Activated CD8-positive, alpha-beta T cell treated with anti-CD3 and anti-CD28 coated beads for 36 hours (primary cell): ENCODE measurements at regions not wholly inside any gene's neighbourhood (a gene's known extent, or its start where the extent isn't known, plus 50 kb on each side); places are given as distances from the start of the nearest gene placed in this dataset.
"Not testable (repeated sequence)": the region's sequence is repeated elsewhere in the genome, so short reads cannot be mapped to it uniquely, and the experiment has no call there.

Experiments
- ATAC-seq: fragments of 200-7000 bp; cut with Tn5 transposase; one replicate; pipeline ENCODE4 v1.10.0; 2021; ENCODE audit warnings: mild to moderate bottlenecking, moderate library complexity
- CTCF ChIA-PET: fragments of 350-600 bp; sonication (Branson Sonifier 250); formaldehyde crosslinking; loops from one replicate; lab custom pipeline; 2021; ENCODE audit warnings: antibody characterized with exemption; lab: Charles Lee
- POLR2A ChIA-PET: fragments of 350-600 bp; sonication (Branson Sonifier 250); formaldehyde crosslinking; loops from one replicate; lab custom pipeline; 2021; ENCODE audit warnings: antibody characterized with exemption; lab: Charles Lee
- DNase-seq: peaks from one replicate; pipeline ENCODE4 v3.0.0-alpha.2; 2020
- H3K27ac Mint-ChIP-seq: one replicate; pipeline ENCODE4 v1.8.0; 2021; ENCODE audit warnings: mild to moderate bottlenecking, mixed read lengths
- H3K27me3 Mint-ChIP-seq: one replicate; pipeline ENCODE4 v1.8.0; 2021; ENCODE audit warnings: mixed read lengths
- H3K36me3 Mint-ChIP-seq: one replicate; pipeline ENCODE4 v1.8.0; 2021; ENCODE audit warnings: low read depth, mixed read lengths
- H3K4me1 Mint-ChIP-seq: one replicate; pipeline ENCODE4 v1.8.0; 2021; ENCODE audit warnings: low read depth, mixed read lengths
- H3K4me3 Mint-ChIP-seq: one replicate; pipeline ENCODE4 v1.8.0; 2021; ENCODE audit warnings: mild to moderate bottlenecking, moderate library complexity, mixed read lengths
- H3K9me3 Mint-ChIP-seq: one replicate; pipeline ENCODE4 v1.8.0; 2021; ENCODE audit warnings: mixed read lengths
- intact Hi-C: fragments of 100-400 bp; cut with micrococcal nuclease; formaldehyde crosslinking; loops from one replicate; pipeline ENCODE4 v1.10.0; 2022
- TF ChIP-seq, protein P1 (sequence below): fragments of 200-600 bp; IDR thresholded peaks from one replicate; pipeline ENCODE4 v1.8.0; 2022; ENCODE audit warnings: antibody characterized with exemption, mild to moderate bottlenecking

DNA sequence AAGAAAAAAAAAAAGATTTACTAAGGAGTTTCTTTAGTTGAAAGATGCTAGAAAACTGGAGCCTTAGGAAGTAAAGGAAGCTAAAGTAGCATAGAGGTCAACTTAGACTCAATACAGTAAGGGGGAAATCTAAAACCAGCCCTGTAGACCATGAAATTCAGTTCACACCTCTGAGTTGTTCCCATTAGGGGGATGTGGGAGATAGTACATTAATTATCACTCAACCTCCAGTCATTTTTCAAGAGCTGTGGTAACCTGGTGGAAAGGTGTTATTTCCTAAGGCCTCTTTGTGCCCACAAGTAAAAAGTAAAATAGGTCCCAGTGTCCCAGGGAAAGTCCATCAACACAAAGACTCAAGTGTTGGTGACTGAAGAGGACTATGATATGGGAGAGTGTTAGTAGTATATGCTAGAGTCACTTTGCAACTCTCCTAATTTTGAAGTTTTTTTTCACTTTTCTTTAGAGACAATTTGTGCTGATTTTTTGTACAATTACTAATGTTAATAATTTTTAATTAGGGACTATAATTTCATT is 1274.4 kb upstream of the EPHA6 start:
- H3K4me1 Mint-ChIP-seq: no peaks in the 10 kb centered on the region
- no peak overlapping the region for H3K27ac Mint-ChIP-seq
- TF ChIP-seq, protein P1, sequence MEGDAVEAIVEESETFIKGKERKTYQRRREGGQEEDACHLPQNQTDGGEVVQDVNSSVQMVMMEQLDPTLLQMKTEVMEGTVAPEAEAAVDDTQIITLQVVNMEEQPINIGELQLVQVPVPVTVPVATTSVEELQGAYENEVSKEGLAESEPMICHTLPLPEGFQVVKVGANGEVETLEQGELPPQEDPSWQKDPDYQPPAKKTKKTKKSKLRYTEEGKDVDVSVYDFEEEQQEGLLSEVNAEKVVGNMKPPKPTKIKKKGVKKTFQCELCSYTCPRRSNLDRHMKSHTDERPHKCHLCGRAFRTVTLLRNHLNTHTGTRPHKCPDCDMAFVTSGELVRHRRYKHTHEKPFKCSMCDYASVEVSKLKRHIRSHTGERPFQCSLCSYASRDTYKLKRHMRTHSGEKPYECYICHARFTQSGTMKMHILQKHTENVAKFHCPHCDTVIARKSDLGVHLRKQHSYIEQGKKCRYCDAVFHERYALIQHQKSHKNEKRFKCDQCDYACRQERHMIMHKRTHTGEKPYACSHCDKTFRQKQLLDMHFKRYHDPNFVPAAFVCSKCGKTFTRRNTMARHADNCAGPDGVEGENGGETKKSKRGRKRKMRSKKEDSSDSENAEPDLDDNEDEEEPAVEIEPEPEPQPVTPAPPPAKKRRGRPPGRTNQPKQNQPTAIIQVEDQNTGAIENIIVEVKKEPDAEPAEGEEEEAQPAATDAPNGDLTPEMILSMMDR: no peak
- no peaks in the 10 kb centered on the region for H3K36me3 Mint-ChIP-seq
- no peak overlapping the region for H3K4me3 Mint-ChIP-seq
- no peaks in the 10 kb centered on the region for H3K27me3 Mint-ChIP-seq
- ATAC-seq: no peak
- no peak for DNase-seq
- intact Hi-C loops: no loop called here
- CTCF ChIA-PET: no interaction called here
- POLR2A ChIA-PET: no interaction called here
- H3K9me3 Mint-ChIP-seq: peaks cover 5% of the 10 kb centered on the region

DNA sequence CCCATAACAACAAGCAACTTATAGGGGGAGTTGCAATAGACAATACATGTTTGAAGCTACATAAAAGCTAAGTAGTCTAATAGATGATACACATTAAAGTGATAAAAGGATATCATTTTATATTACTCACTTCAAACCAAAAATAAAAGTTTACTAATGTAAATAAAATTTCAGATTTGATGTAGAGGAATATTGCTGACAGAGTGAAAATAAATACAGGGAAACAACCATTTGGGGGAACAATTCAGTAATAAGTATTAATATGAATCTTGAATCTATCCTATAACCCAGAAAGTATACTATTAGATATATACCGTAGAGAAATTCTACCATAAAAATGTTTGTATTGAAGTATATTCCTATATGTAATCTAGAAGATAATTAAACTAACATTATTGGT is 1248.9 kb upstream of the EPHA6 start:
- no peaks in the 10 kb centered on the region for H3K27me3 Mint-ChIP-seq
- H3K4me1 Mint-ChIP-seq: no peaks in the 10 kb centered on the region
- no peaks in the 10 kb centered on the region for H3K36me3 Mint-ChIP-seq
- intact Hi-C loops: no loop called here
- TF ChIP-seq, protein P1: no peak
- ChIA-PET CTCF (no interaction called here), POLR2A (no interaction called here)
- ATAC-seq (no peak), DNase-seq (no peak)
- H3K27ac Mint-ChIP-seq: no peak overlapping the region
- peaks cover 4% of the 10 kb centered on the region for H3K9me3 Mint-ChIP-seq
- no peak overlapping the region for H3K4me3 Mint-ChIP-seq

DNA sequence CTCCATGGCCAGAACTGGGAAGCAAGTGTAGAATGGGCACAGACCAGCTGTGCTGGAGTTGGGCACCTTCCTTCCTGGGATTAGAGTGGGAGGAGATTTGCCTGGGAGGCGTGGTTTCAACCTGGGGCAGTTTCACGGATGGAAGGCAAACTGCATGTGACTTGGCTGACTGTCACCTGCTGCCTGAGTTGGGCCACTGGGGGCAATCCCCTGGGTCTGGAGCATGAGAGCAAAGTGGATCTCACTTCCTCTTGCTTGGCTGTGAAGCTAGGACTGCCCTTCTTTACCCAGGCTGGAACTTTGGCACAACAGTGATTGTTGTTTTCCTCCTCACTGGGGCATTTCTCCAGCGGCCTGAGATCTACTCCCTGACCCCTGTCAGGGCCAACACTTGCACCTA is 1247.0 kb upstream of the EPHA6 start:
- ChIA-PET CTCF (no interaction called here), POLR2A (no interaction called here)
- no peaks in the 10 kb centered on the region for H3K36me3 Mint-ChIP-seq
- TF ChIP-seq, protein P1: no peak
- H3K9me3 Mint-ChIP-seq: peaks cover 4% of the 10 kb centered on the region
- DNase-seq (no peak), ATAC-seq (no peak)
- H3K4me1 Mint-ChIP-seq: no peaks in the 10 kb centered on the region
- intact Hi-C loops: no loop called here
- H3K4me3 Mint-ChIP-seq: no peak overlapping the region
- no peaks in the 10 kb centered on the region for H3K27me3 Mint-ChIP-seq
- H3K27ac Mint-ChIP-seq: no peak overlapping the region

DNA sequence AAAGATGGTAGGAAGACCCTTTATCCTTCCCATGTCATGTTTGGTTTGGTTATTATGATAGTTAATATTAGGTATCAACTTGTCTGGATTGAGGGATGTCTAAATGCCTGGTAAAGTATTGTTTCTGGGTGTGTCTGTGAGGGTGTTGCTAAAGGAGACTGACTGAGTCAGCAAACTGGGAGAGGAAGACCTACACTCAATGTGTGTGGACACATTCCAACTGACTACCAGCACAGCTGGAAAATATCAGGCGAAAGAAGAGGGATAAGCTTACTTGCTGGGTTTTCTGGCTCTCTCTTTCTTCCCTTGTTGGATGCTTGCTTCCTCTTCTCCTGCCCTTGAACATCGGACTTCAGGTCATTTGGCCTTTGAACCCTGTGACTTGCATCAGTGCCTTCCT is 1227.6 kb upstream of the EPHA6 start:
- Mint-ChIP-seq H3K36me3 (no peaks in the 10 kb centered on the region), H3K9me3 (peaks cover 4% of the 10 kb centered on the region), H3K4me3 (no peak overlapping the region), H3K4me1 (no peaks in the 10 kb centered on the region), H3K27me3 (no peaks in the 10 kb centered on the region), H3K27ac (no peak overlapping the region)
- ATAC-seq (no peak), DNase-seq (no peak)
- intact Hi-C loops: no loop called here
- ChIA-PET CTCF (no interaction called here), POLR2A (no interaction called here)
- TF ChIP-seq, protein P1: no peak

DNA sequence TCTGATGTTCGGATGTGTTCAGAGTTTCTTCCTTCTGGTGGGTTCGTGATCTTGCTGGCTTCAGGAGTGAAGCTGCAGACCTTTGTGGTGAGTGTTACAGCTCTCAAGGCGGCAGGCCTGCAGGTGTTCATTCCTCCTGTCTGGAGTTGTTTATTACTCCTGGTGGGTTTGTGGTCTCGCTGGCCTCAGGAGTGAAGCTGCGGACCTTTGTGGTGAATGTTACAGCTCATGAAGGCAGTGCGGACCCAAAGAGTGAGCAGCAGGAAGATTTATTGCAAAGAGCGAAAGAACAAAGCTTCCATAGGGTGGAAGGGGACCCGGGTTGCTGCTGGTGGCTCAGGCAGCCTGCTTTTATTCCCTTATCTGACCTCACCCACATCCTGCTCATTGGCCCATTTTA is 1226.8 kb upstream of the EPHA6 start:
- H3K27me3 Mint-ChIP-seq, intact Hi-C loops, POLR2A ChIA-PET, CTCF ChIA-PET, H3K36me3 Mint-ChIP-seq, H3K27ac Mint-ChIP-seq, H3K9me3 Mint-ChIP-seq, H3K4me1 Mint-ChIP-seq, ATAC-seq, H3K4me3 Mint-ChIP-seq, DNase-seq: not testable (repeated sequence)

DNA sequence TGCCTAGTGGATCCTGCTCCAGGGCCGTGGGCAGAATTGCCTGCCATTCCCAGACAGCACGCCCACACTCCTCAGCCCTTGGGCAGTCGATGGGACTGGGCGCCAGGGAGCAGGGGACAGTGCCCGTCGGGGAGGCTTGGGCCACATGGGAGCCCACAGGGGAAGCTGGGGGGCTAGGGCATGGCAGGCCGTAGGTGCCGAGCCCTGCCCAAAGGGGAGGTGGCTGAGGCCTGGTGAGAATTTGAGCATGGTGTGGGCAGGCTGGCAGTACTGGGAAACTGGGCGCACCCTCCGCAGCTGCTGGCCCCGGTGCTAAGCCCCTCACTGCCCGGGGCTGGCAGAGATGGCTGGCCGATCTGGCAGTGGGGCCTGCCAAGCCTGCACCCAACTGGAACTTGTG is 1225.9 kb upstream of the EPHA6 start:
- Mint-ChIP-seq H3K36me3 (no peaks in the 10 kb centered on the region), H3K4me1 (no peaks in the 10 kb centered on the region), H3K4me3 (no peak overlapping the region), H3K9me3 (peaks cover 1% of the 10 kb centered on the region), H3K27me3 (no peaks in the 10 kb centered on the region), H3K27ac (no peak overlapping the region)
- TF ChIP-seq, protein P1: no peak
- POLR2A ChIA-PET: no interaction called here
- CTCF ChIA-PET: no interaction called here
- DNase-seq: no peak
- ATAC-seq: no peak
- intact Hi-C loops: no loop called here
